Mesenchymal stem cell (in vitro differentiated cells and primary cell): ENCODE measurements at regions not wholly inside any gene's neighbourhood (a gene's known extent, or its start where the extent isn't known, plus 50 kb on each side); places are given as distances from the start of the nearest gene placed in this dataset.

Experiments used
- DNase-seq: peaks from one replicate; pipeline ENCODE4 v3.0.0-alpha.2; 2013
- H2AFZ ChIP-seq: one replicate; pipeline ENCODE4 v1.6.1; 2013; ENCODE audit warnings: low read depth, mild to moderate bottlenecking, control low read depth, inconsistent platforms, low read length, moderate library complexity
- H2AK5ac ChIP-seq: 2 replicates; pipeline ENCODE4 v1.6.1; 2013; ENCODE audit warnings: low read length, moderate library complexity, mild to moderate bottlenecking, inconsistent platforms; ENCODE audit not compliant: severe bottlenecking
- H2BK120ac ChIP-seq: one replicate; pipeline ENCODE4 v1.6.1; 2013; ENCODE audit warnings: low read depth, mild to moderate bottlenecking, inconsistent platforms, low read length, moderate library complexity
- H2BK12ac ChIP-seq, 2 experiments: one replicate each; pipeline ENCODE4 v1.6.1; 2013; ENCODE audit warnings: inconsistent platforms in 2 of 2, low read length in 2 of 2, mild to moderate bottlenecking in 2 of 2, moderate library complexity in 2 of 2, control low read depth in 1 of 2
- H2BK15ac ChIP-seq: one replicate; pipeline ENCODE4 v1.6.1; 2013; ENCODE audit warnings: mild to moderate bottlenecking, low read depth, inconsistent platforms; ENCODE audit not compliant: poor library complexity, severe bottlenecking
- H2BK5ac ChIP-seq: 2 replicates; pipeline ENCODE4 v1.6.1; 2013; ENCODE audit warnings: low read depth, mild to moderate bottlenecking, low read length, control low read depth, inconsistent platforms; ENCODE audit not compliant: poor library complexity, severe bottlenecking
- H3K14ac ChIP-seq, 2 experiments: one replicate each; pipeline ENCODE4 v1.6.1; 2013; ENCODE audit warnings: inconsistent platforms in 2 of 2, low read length in 2 of 2, control low read depth in 1 of 2, mild to moderate bottlenecking in 1 of 2, moderate library complexity in 1 of 2
- H3K18ac ChIP-seq, 2 experiments: one replicate each; pipeline ENCODE4 v1.6.1; 2013; ENCODE audit warnings: inconsistent platforms in 2 of 2, low read length in 2 of 2, control low read depth in 1 of 2, low read depth in 1 of 2, mild to moderate bottlenecking in 1 of 2
- H3K23ac ChIP-seq, 2 experiments: one replicate each; pipeline ENCODE4 v1.6.1; 2013; ENCODE audit warnings: inconsistent platforms in 2 of 2, low read length in 2 of 2, mild to moderate bottlenecking in 2 of 2, moderate library complexity in 2 of 2, control low read depth in 1 of 2
- H3K27ac ChIP-seq: 2 replicates; pipeline ENCODE4 v1.5.1; 2013; ENCODE audit warnings: mild to moderate bottlenecking, moderate library complexity, low read length, control low read depth, inconsistent platforms; ENCODE audit not compliant: poor library complexity, severe bottlenecking
- H3K27me3 ChIP-seq, 2 experiments: 2 replicates each; pipeline versions ENCODE4 v1.6.1 to v1.7.0; 2013; ENCODE audit warnings: low read length in 2 of 2, mild to moderate bottlenecking in 2 of 2, moderate library complexity in 2 of 2, control low read depth in 1 of 2, inconsistent platforms in 1 of 2; ENCODE audit not compliant: control insufficient read depth in 1 of 2, insufficient read depth in 1 of 2
- H3K36me3 ChIP-seq, 2 experiments: 2 replicates each; pipeline versions ENCODE4 v1.6.1 to v1.7.0; 2013; ENCODE audit warnings: low read length in 2 of 2, control low read depth in 1 of 2, inconsistent platforms in 1 of 2, low read depth in 1 of 2, mild to moderate bottlenecking in 1 of 2; ENCODE audit not compliant: insufficient read depth in 2 of 2, control insufficient read depth in 1 of 2
- H3K4ac ChIP-seq, 2 experiments: one replicate each; pipeline ENCODE4 v1.6.1; 2013; ENCODE audit warnings: inconsistent platforms in 2 of 2, low read length in 2 of 2, mild to moderate bottlenecking in 2 of 2, moderate library complexity in 2 of 2, control low read depth in 1 of 2, low read depth in 1 of 2
- H3K4me1 ChIP-seq: 2 replicates; pipeline ENCODE4 v1.6.1; 2013; ENCODE audit warnings: low read depth, low read length, control low read depth; ENCODE audit not compliant: control insufficient read depth, insufficient read depth
- H3K4me2 ChIP-seq: 2 replicates; pipeline ENCODE4 v1.6.1; 2013; ENCODE audit warnings: low read length, mild to moderate bottlenecking, inconsistent platforms; ENCODE audit not compliant: poor library complexity, severe bottlenecking
- H3K4me3 ChIP-seq, 2 experiments: 2 replicates each; pipeline versions ENCODE4 v1.5.1 to v1.7.0; 2013; ENCODE audit warnings: low read length in 2 of 2, mild to moderate bottlenecking in 2 of 2, control low read depth in 1 of 2, low read depth in 1 of 2; ENCODE audit not compliant: insufficient read depth in 1 of 2
- H3K79me1 ChIP-seq: replicated peaks from 2 replicates; pipeline ENCODE4 v1.6.1; 2013; ENCODE audit warnings: mild to moderate bottlenecking, control low read depth, low read length, inconsistent platforms; ENCODE audit not compliant: poor library complexity, severe bottlenecking
- H3K9ac ChIP-seq: 2 replicates; pipeline ENCODE4 v1.7.0; 2013; ENCODE audit warnings: mild to moderate bottlenecking, low read length, moderate library complexity
- H3K9me3 ChIP-seq: 2 replicates; pipeline ENCODE4 v1.7.0; 2013; ENCODE audit warnings: mild to moderate bottlenecking, low read length; ENCODE audit not compliant: control insufficient read depth
- H4K8ac ChIP-seq: one replicate; pipeline ENCODE4 v1.6.1; 2013; ENCODE audit warnings: inconsistent platforms, mild to moderate bottlenecking, low read length, moderate library complexity
- H4K91ac ChIP-seq: one replicate; pipeline ENCODE4 v1.6.1; 2013; ENCODE audit warnings: mild to moderate bottlenecking, low read length, inconsistent platforms
- WGBS: methylation state at CpG from one replicate; pipeline ENCODE4 v1.1.7; 2013; ENCODE audit warnings: mixed read lengths; 5-methylcytosine and 5-hydroxymethylcytosine counted together

DNA sequence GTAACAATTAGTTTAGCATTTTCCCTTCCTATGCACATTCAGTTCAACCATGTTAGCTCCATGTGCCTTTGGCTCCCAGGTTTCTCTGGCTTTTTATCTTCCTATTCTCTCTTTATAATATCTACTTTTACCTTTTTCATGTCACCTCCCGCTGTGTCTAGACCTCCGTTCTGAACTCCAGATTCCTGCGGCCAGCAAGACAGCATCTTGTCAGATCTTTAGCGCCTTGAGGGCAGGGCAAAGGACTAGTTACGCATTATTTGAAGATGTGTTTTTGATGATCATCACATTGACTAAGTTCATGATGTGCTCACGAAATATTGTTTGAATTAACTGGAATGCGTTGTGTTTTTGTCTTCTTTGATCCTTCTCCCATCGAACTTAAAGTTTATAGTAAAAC lies 1126.8 kb downstream of the CDH11 start:
- Histone ChIP-seq H3K9me3 (no peaks in the 10 kb centered on the region), H4K8ac (no peak overlapping the region), H2BK120ac (no peak overlapping the region), H2BK15ac (no peak overlapping the region), H2AFZ (no peak overlapping the region), H3K4me2 (no peak overlapping the region), H3K4me3 (no peak overlapping the region), H4K91ac (no peak overlapping the region), H3K18ac (no peak overlapping the region), H3K4me1 (no peaks in the 10 kb centered on the region), H2AK5ac (no peak overlapping the region), H3K27ac (no peak overlapping the region), H3K14ac (no peak overlapping the region), H3K79me1 (no peaks in the 10 kb centered on the region), H3K9ac (no peak overlapping the region), H2BK12ac (no peak overlapping the region), H3K23ac (no peak overlapping the region), H3K27me3 (no peaks in the 10 kb centered on the region), H3K36me3 (no peaks in the 10 kb centered on the region), H3K4ac (no peak overlapping the region), H2BK5ac (no peak overlapping the region)
- no peak for DNase-seq
- WGBS = 97% methylated on average over 6 of the region's 8 CpGs

GRCh38 chr16:63983401-63983800 lies 1138.5 kb downstream of the CDH11 start:
- no peak overlapping the region for H4K8ac ChIP-seq
- H2AK5ac ChIP-seq = no peak overlapping the region
- no peaks in the 10 kb centered on the region for H3K79me1 ChIP-seq
- no peak overlapping the region for H2BK5ac ChIP-seq
- H2BK15ac ChIP-seq = no peak overlapping the region
- no peak for DNase-seq
- no peaks in the 10 kb centered on the region for H3K9me3 ChIP-seq
- no peak overlapping the region for H3K4ac ChIP-seq
- H3K14ac ChIP-seq = no peak overlapping the region
- no peak overlapping the region for H3K4me2 ChIP-seq
- no peaks in the 10 kb centered on the region for H3K27me3 ChIP-seq
- WGBS = no CpG with 5 or more reads among the region's 2 CpGs
- no peak overlapping the region for H4K91ac ChIP-seq
- H2BK12ac ChIP-seq = no peak overlapping the region
- H2AFZ ChIP-seq = no peak overlapping the region
- no peak overlapping the region for H3K9ac ChIP-seq
- H3K4me1 ChIP-seq = no peaks in the 10 kb centered on the region
- H3K18ac ChIP-seq = no peak overlapping the region
- H3K4me3 ChIP-seq = no peak overlapping the region
- H3K27ac ChIP-seq = no peak overlapping the region
- no peaks in the 10 kb centered on the region for H3K36me3 ChIP-seq
- no peak overlapping the region for H3K23ac ChIP-seq
- no peak overlapping the region for H2BK120ac ChIP-seq

GRCh38 chr16:63982741-63983140 lies 1139.1 kb downstream of the CDH11 start:
- no peaks in the 10 kb centered on the region for H3K27me3 ChIP-seq
- H2BK120ac ChIP-seq = no peak overlapping the region
- H3K4me2 ChIP-seq = no peak overlapping the region
- H3K4ac ChIP-seq = no peak overlapping the region
- H3K9me3 ChIP-seq = no peaks in the 10 kb centered on the region
- 78% methylated on average over 3 of the region's 3 CpGs for WGBS
- no peak overlapping the region for H2BK12ac ChIP-seq
- H3K27ac ChIP-seq = no peak overlapping the region
- no peak overlapping the region for H2AK5ac ChIP-seq
- H3K9ac ChIP-seq = no peak overlapping the region
- no peak overlapping the region for H2AFZ ChIP-seq
- H3K23ac ChIP-seq = no peak overlapping the region
- no peak overlapping the region for H3K18ac ChIP-seq
- H2BK15ac ChIP-seq = no peak overlapping the region
- no peak overlapping the region for H3K14ac ChIP-seq
- DNase-seq = no peak
- no peak overlapping the region for H4K91ac ChIP-seq
- no peak overlapping the region for H4K8ac ChIP-seq
- no peak overlapping the region for H3K4me3 ChIP-seq
- H3K79me1 ChIP-seq = no peaks in the 10 kb centered on the region
- H2BK5ac ChIP-seq = no peak overlapping the region
- H3K4me1 ChIP-seq = no peaks in the 10 kb centered on the region
- no peaks in the 10 kb centered on the region for H3K36me3 ChIP-seq

GRCh38 chr16:63982110-63982509 lies 1139.8 kb downstream of the CDH11 start:
- H3K27ac ChIP-seq = no peak overlapping the region
- no peaks in the 10 kb centered on the region for H3K27me3 ChIP-seq
- H3K36me3 ChIP-seq = no peaks in the 10 kb centered on the region
- no peak overlapping the region for H3K23ac ChIP-seq
- 78% methylated on average over 5 of the region's 5 CpGs for WGBS
- H3K4me3 ChIP-seq = no peak overlapping the region
- H2BK120ac ChIP-seq = no peak overlapping the region
- no peaks in the 10 kb centered on the region for H3K9me3 ChIP-seq
- H2BK15ac ChIP-seq = no peak overlapping the region
- H2AK5ac ChIP-seq = no peak overlapping the region
- H4K8ac ChIP-seq = no peak overlapping the region
- no peak overlapping the region for H4K91ac ChIP-seq
- H3K4me2 ChIP-seq = no peak overlapping the region
- no peak for DNase-seq
- no peak overlapping the region for H2BK12ac ChIP-seq
- H2AFZ ChIP-seq = no peak overlapping the region
- H3K9ac ChIP-seq = no peak overlapping the region
- H2BK5ac ChIP-seq = no peak overlapping the region
- no peaks in the 10 kb centered on the region for H3K79me1 ChIP-seq
- H3K4me1 ChIP-seq = no peaks in the 10 kb centered on the region
- H3K18ac ChIP-seq = no peak overlapping the region
- no peak overlapping the region for H3K14ac ChIP-seq
- H3K4ac ChIP-seq = no peak overlapping the region
